ENCODE measurements at regions not wholly inside any gene's neighbourhood (a gene's known extent, or its start where the extent isn't known, plus 50 kb on each side); places are given as distances from the start of the nearest gene placed in this dataset.
A peak's percentile ranks its signal among the peaks of the same experiment; 100 is the strongest.
"Not testable (repeated sequence)": the region's sequence is repeated elsewhere in the genome, so short reads cannot be mapped to it uniquely, and the experiment has no call there.

DNA sequence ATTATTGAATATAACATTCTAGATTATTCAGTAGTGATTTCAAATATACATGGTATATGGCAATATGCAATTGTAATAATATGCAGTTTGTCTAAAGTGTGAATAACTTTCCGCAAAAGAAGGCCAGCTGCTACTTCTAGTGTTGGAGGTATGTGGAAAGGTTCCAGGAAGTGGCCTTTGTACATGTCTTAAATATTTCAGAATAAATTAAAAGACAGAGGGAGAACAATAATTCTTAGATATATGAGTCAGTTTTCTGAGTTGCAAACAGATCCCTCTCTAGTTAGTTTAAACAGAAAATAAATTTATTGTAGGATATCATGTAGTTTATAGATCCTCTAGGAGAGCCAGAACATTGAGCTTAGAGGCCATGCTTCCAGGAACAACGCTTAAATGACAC, 210.8 kb upstream of the ELL2 start:
- no peaks in the 10 kb centered on the region for H3K27me3 ChIP-seq (ENCODE audit: control insufficient read depth, insufficient read depth, low read length)
- H3K4me3 ChIP-seq (ENCODE audit: low read depth, low read length) = no peak overlapping the region
- ChIA-PET POLR2A (interaction anchor here (0.6 to 2.0 kb wide), 4 partner anchors 15 to 125 kb away, joined by 3 to 8 read pairs (median 4); no protein-coding TSS in a partner anchor), CTCF (interaction anchor here (1.4 kb wide), 1 partner anchor 163 kb away, joined by 4 read pairs; no protein-coding TSS in a partner anchor)
- DNase-seq (ENCODE audit: low read depth, low spot score) = peak; percentile 76
- H3K27ac ChIP-seq (ENCODE audit: low read depth, low read length) = peak overlapping the region; percentile 52
- TF ChIP-seq, protein P1, sequence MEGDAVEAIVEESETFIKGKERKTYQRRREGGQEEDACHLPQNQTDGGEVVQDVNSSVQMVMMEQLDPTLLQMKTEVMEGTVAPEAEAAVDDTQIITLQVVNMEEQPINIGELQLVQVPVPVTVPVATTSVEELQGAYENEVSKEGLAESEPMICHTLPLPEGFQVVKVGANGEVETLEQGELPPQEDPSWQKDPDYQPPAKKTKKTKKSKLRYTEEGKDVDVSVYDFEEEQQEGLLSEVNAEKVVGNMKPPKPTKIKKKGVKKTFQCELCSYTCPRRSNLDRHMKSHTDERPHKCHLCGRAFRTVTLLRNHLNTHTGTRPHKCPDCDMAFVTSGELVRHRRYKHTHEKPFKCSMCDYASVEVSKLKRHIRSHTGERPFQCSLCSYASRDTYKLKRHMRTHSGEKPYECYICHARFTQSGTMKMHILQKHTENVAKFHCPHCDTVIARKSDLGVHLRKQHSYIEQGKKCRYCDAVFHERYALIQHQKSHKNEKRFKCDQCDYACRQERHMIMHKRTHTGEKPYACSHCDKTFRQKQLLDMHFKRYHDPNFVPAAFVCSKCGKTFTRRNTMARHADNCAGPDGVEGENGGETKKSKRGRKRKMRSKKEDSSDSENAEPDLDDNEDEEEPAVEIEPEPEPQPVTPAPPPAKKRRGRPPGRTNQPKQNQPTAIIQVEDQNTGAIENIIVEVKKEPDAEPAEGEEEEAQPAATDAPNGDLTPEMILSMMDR (IDR thresholded peaks at IDR 0.05; ENCODE audit: low read depth, low read length) = no peak
- no peaks in the 10 kb centered on the region; the same call in 1 of the 2 replicates for H3K9me3 ChIP-seq (ENCODE audit: control insufficient read depth, insufficient read depth, low read length)

DNA sequence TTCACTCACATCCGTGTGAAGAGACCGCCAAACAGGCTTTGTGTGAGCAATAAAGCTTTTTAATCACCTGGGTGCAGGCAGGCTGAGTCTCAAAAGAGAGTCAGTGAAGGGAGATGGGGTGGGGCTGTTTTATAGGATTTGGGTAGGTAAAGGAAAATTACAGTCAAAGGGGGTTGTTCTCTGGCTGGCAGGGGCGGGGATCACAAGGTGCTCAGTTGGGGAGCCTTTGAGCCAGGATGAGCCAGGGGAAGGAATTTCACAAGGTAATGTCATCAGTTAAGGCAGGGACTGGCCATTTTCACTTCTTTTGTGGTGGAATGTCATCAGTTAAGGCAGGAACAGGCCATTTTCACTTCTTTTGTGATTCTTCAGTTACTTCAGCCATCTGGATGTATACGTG, 210.3 kb upstream of the ELL2 start:
- CTCF ChIA-PET; H3K4me3 ChIP-seq (ENCODE audit: low read depth, low read length); H3K9me3 ChIP-seq (ENCODE audit: control insufficient read depth, insufficient read depth, low read length); H3K27me3 ChIP-seq (ENCODE audit: control insufficient read depth, insufficient read depth, low read length); DNase-seq (ENCODE audit: low read depth, low spot score): not testable (repeated sequence)
- POLR2A ChIA-PET = interaction anchor here (0.6 to 2.0 kb wide), 3 partner anchors 15 to 104 kb away, joined by 3 to 8 read pairs (median 4); no protein-coding TSS in a partner anchor
- H3K27ac ChIP-seq (ENCODE audit: low read depth, low read length) = peak overlapping the region; percentile 52

DNA sequence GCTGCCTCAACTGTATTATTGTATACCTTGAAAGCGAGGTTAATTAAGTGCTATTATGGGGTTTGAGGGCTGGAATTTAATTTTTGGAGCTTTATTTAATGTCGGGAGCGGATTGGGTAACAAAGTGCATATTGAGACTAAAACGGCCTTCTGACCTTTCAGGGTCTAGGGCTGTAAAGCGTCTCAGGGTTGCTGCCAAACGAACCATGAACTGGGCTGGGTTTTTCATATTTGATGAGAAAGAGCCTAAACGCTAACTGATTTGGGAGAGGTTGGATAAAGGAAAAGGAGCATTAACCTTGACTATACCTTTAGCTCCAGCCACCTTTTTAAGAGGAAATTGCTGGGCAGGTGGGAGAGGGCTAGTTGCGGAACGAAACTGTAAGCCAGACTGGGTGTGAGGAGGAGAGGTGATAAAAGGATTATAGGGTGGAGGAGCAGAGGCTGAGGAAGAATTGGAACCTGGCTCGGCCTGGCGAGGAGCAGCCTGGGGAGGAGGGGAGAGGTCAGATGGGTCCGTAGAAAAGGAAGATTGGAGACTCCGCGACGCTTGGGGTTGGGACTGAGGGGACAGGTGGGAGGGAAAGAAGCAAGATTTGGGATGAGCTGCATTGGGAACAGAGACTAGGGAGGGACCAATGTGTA, 209.0 kb upstream of the ELL2 start:
- CTCF ChIA-PET; H3K27ac ChIP-seq (ENCODE audit: low read depth, low read length); H3K27me3 ChIP-seq (ENCODE audit: control insufficient read depth, insufficient read depth, low read length); H3K4me3 ChIP-seq (ENCODE audit: low read depth, low read length); H3K9me3 ChIP-seq (ENCODE audit: control insufficient read depth, insufficient read depth, low read length); DNase-seq (ENCODE audit: low read depth, low spot score); POLR2A ChIA-PET: not testable (repeated sequence)

DNA sequence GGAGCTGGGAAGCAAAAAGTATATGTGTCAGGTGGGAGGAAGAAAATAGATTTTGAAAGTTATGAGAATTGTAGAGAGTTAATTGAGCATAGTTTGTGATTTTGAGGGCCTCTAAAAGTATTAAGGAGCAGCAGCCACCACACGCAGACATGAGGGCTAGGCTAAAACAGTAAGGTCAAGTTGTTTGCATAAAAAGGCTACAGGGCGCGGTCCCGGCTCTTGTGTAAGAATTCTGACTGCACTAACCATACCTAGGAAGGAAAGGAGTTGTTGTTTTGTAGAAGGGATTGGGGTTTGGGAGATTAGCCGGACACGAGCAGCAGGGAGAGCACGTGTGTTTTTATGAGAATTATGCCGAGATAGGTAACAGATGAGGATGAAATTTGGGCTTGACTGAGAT, 207.2 kb upstream of the ELL2 start:
- DNase-seq (ENCODE audit: low read depth, low spot score); H3K9me3 ChIP-seq (ENCODE audit: control insufficient read depth, insufficient read depth, low read length); H3K27me3 ChIP-seq (ENCODE audit: control insufficient read depth, insufficient read depth, low read length); H3K27ac ChIP-seq (ENCODE audit: low read depth, low read length); H3K4me3 ChIP-seq (ENCODE audit: low read depth, low read length); CTCF ChIA-PET; POLR2A ChIA-PET: not testable (repeated sequence)

DNA sequence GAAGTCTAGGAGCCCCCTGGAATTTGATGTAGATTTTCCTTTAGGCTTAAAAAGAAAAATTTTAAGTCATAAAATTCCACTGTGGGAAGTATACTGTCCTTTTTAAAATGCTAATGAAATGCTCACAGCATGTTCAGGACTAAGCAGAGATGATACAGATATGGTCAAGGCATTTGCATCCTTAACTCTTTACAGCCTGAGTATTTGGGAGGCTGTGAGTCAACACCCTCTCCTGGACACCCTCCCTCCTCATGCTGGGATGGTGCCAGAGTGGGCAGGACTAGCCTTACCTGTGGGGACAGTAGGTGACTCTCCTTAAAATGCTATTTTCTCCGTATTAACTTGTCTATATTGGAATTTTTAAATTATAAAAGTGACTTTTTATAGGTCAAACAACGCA, 197.4 kb upstream of the ELL2 start:
- TF ChIP-seq, protein P1 (IDR thresholded peaks at IDR 0.05; ENCODE audit: low read depth, low read length) = no peak
- H3K4me3 ChIP-seq (ENCODE audit: low read depth, low read length) = no peak overlapping the region
- no peak overlapping the region for H3K27ac ChIP-seq (ENCODE audit: low read depth, low read length)
- H3K27me3 ChIP-seq (ENCODE audit: control insufficient read depth, insufficient read depth, low read length) = no peaks in the 10 kb centered on the region
- no peak for DNase-seq (ENCODE audit: low read depth, low spot score)
- ChIA-PET POLR2A (no interaction called here), CTCF (no interaction called here)
- no peaks in the 10 kb centered on the region for H3K9me3 ChIP-seq (ENCODE audit: control insufficient read depth, insufficient read depth, low read length)

DNA sequence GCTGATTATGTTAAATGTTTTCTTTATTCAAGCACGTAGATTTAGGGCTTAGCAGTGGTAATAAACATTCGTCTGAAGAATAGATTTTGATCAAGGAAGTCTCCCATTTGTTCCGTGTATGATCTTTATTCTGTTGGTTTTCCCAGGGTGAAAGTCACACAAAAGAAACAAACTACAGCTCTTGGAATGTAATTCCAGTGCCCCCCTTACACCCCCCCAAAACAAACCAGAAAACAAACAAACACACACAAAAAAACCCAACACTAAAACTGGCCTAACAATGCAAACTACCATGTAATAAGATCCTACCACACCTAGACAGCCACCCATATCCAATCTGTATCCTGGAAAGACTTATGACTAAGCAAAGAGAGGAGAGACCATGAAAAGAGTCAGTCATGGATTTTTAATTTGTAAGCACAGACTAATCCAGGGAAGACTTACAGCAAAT, 196.2 kb upstream of the ELL2 start:
- ChIA-PET CTCF (no interaction called here), POLR2A (interaction anchor here (0.6 to 0.8 kb wide), 2 partner anchors 14 to 299 kb away, joined by 3 to 5 read pairs; no protein-coding TSS in a partner anchor)
- Histone ChIP-seq H3K9me3 (ENCODE audit: control insufficient read depth, insufficient read depth, low read length) (no peaks in the 10 kb centered on the region), H3K4me3 (ENCODE audit: low read depth, low read length) (no peak overlapping the region), H3K27me3 (ENCODE audit: control insufficient read depth, insufficient read depth, low read length) (no peaks in the 10 kb centered on the region), H3K27ac (ENCODE audit: low read depth, low read length) (no peak overlapping the region)
- TF ChIP-seq, protein P1 (IDR thresholded peaks at IDR 0.05; ENCODE audit: low read depth, low read length) = no peak
- no peak for DNase-seq (ENCODE audit: low read depth, low spot score)
